GM21723 (cell line): ENCODE measurements at regions not wholly inside any gene's neighbourhood (a gene's known extent, or its start where the extent isn't known, plus 50 kb on each side); places are given as distances from the start of the nearest gene placed in this dataset.
"Not testable (repeated sequence)": the region's sequence is repeated elsewhere in the genome, so short reads cannot be mapped to it uniquely, and the experiment has no call there.

Experiments used
- ATAC-seq: cut with Tn5 transposase; IDR thresholded peaks from one replicate; pipeline ENCODE4 v1.9.1; 2021; ENCODE audit warnings: mild to moderate bottlenecking, moderate library complexity; ENCODE audit not compliant: unreplicated experiment

DNA sequence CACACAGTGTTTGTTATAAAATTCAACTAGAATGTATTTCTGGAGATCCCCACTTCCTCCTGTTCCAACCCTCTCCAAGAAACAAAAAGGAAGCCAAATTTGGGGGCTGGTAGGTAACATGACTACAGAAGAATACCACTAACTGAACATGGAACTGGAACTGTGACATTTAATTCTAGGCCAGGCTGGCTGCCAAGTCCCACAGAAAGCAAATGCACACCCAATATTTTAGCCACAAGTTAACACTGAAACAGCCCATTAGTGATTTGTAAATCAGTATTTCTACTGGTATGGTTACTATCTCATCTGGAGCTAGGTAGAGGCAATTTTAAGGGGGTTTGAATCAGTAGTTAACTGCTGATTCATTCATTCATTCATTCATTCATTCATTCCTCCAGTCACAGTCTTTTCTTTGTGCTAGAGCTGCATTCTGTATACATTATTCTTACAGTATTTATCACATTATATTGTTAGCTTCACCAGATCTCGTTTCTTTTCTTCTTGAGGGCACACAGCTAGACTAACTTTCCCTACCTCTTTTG lies 131.7 kb upstream of the GDNF start:
- ATAC-seq = no peak

GRCh38 chr5:37966871-37967270 lies 127.0 kb upstream of the GDNF start:
- no peak for ATAC-seq

DNA sequence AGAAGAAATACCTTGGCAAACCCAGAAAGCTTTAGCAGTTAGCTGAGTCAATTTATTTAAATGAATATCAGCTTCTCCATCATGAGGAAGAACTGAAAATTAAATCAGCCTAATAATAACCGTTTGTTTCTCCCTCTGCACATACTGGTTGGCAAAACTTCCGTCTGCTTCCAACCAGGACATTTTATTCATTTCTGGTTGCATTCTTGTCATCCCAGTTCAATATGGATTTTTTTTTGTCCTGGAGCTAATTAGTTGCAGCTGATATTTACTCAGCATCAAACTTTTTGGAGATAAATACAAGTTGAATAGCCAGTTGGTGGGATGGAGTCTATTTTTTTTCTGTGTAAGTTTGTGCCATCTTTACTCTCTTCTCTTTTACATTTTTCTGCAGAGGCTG lies 126.5 kb upstream of the GDNF start:
- no peak for ATAC-seq

DNA sequence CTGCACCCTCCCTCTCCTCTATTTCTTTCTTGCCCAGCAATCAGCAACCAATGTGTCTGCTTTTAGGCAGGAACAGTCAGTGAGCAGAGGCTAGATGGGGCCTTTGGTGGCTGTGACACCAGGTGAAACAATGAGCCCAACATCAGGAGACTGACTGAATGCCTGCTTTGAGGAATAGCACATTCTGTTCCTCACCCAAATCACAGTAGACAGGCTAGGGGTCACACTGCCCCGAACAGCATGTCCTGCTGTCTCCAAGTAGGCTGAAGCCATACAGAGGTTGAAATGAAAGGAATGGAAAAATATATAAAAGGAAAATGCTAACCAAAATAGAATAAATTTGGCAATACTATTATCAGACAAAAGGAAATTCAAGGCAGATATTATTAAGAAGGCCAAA lies 122.5 kb upstream of the GDNF start:
- ATAC-seq = no peak

GRCh38 chr5:37957218-37957617 lies 117.4 kb upstream of the GDNF start:
- ATAC-seq = no peak

DNA sequence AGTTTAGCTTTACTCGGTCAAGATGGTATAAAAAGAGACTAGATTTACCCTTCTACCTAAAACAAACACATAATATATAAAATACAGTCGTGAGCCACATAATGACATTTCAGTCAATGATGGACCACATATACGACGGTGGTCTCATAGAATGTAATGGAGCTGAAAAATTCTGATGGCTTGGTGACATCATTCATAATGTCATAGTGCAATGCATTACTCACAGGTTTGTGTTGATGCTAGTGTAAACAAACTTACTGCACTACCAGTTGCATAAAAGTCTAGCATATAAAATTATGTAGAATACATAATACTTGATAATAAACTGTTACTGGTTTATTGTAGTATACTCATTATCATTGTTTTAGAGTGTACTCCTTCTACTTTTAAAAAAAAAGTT lies 115.9 kb upstream of the GDNF start:
- no peak for ATAC-seq

DNA sequence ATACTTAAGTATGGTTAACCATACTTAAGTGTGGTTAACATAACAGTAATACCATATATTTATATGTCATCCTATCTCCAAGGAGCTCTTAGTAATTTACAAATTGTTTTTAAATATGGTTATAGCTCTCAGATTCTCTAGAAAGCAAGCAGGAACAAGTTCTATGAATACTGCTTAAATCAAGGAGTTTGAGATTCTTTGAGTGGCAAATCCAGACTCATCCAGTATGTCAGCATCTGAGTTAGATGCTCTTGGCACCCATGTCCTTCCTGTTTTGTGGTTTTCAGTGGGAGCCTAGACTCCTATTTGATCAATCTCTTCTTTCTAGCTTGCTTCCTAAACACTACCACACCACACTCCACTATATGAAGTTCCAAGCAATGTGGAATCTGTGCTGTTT lies 114.7 kb upstream of the GDNF start:
- no peak for ATAC-seq

DNA sequence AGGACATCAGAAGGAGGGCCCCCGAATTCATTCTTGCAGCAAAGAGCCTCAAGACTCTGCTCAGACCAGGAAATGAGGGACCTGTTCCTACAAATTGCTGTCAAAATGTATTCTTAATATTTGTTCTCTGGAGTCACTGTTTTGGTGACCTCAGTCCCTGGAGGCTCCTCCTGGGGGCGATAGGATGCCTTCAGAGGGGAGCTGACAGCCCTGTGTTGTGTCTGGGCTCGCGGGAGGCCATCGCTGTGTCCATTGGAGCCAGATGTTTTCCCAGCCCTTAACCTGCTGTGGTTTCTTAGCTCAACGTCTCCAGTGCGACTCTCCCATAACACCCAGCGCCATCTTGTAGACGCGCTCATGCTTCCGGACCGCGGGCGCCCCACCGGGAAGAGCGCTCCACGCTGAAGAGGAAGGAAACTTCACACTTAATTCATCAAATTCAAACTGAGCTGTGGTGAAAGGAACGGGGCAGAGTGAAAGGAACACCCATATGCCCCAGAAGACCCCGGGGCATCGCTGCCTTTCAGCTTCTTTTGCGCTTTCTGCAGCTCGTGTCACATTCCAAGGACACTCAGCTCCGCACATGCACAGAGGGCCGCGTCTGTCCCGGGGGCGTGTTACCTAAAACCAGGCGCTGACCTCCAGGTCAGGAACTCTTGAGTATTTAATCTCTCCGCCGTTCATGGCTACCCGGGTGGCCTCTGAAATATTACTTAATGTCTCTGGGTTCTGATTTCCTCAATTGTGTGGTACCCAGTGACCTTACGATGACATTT lies 112.3 kb upstream of the GDNF start:
- ATAC-seq = no peak

DNA sequence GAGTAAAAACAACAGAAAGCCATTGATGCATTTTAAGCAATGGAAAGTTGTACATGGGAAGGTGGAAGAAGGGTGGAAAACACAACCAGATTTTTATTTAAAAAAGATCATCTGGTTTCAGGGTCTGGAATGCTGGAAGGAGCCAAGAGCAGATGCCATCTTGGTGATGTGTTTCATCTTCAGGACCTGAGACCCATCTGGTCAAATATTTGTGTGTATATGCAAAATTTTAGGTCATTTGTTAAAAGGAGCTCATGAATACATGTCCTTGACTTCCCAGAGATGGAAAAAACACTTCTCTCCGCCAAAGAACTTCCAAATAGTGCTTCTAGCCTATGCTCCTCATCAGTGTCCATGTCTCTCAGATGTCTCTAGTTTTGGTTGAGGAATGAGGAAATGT lies 110.6 kb upstream of the GDNF start:
- no peak for ATAC-seq

GRCh38 chr5:37945446-37945845 lies 105.6 kb upstream of the GDNF start:
- no peak for ATAC-seq

- not testable (repeated sequence) for ATAC-seq
Observed at GRCh38 chr5:37943136-37943535, 103.3 kb upstream of the GDNF start.

- ATAC-seq = no peak
Observed at GRCh38 chr5:37940931-37941623, 101.2 kb upstream of the GDNF start.

GRCh38 chr5:37938861-37939260 lies 99.0 kb upstream of the GDNF start:
- no peak for ATAC-seq

DNA sequence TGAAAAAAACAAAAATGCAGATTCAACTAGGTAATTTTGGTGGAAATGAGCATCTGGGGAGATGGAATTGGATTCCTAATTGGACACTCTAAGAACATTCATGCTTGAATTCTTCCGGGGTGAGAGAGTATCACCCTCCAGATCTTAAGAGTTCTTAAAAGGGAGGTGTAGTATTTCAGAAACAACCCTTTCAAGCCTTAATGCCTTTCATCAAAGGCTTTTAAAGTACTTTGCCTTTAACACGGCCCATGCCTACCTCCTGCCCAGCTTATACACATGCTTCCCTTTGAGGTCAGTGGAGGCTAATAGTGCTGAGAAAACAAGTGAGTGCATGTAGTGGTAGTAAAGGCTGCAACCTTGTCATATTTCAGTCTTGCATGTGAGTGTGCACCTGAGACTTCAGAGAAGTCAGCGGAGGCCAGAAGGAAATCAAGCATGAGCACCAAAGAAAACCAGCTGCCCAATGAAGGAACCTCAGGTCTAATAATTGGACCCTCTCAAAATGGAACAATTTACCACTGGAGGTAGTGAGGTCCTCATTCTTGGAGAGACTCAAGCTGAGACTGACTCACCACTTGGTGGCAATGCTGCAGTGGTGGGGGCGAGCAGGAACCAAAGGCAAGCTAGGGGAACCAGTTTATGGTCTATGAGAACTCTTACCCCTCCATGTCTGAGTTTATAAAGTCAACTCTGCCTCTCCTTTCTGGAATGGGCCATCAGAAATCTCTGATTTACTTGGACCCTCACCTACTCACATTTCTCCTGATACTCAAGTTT lies 98.4 kb upstream of the GDNF start:
- no peak for ATAC-seq

DNA sequence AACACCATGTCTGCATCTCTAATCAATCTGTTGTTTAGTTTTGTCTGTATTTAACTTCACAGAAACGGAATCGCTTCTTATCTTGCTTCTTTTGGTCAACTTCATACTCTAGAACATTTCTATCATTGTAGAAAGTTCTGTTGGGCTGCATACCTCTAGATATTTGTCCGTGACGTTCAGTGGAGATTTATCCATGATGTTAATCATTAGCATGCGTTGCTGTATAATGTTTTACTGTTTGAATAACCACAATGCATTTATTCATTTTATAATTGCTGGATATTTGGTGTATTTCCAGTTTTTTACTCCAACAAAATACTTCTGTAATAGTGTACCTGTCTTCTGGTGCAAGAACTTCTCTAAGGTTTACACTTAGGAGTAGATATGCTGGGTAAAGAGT lies 96.2 kb upstream of the GDNF start:
- no peak for ATAC-seq

DNA sequence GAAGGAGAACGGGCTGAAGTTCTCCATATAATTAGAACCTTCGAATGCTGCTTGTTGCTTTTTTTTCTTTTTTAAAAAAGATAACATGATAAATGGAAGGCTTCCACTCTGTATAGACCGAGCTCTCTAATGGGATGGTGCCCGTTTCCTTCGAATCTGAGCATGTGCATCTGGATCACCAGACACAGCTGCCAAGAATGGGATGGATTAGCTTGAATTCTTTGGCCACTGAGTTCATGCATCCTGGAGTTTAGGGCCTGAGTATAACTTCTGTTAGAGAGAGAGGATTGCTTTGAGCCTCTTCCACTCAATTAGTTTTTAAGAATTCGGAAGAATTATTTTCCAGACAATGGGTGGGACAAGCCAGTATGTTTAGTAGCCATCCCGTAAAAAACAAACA lies 93.7 kb upstream of the GDNF start:
- no peak for ATAC-seq

DNA sequence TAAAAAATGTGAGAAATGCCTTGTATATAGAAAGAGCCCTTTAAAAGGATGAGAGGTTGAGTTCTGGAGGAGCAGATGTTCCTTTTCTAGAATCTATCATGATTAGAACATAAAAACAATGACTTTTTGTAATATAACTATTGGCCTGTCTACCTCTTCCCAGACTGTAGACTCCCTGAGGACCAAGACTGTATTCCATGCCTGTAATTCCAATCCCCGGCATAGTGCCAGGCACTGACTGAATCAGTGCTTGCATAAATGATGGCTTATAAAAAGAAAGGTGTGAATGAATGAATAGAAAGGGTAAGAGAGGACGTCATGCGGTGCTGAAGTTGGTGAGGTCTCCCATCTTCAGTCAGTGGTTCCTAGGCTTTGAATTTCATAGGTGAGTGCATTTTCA lies 92.6 kb upstream of the GDNF start:
- no peak for ATAC-seq

GRCh38 chr5:37931541-37931940 lies 91.7 kb upstream of the GDNF start:
- ATAC-seq = no peak

GRCh38 chr5:37930350-37930749 lies 90.5 kb upstream of the GDNF start:
- ATAC-seq = no peak

GRCh38 chr5:37929791-37930190 lies 90.0 kb upstream of the GDNF start:
- ATAC-seq = no peak

DNA sequence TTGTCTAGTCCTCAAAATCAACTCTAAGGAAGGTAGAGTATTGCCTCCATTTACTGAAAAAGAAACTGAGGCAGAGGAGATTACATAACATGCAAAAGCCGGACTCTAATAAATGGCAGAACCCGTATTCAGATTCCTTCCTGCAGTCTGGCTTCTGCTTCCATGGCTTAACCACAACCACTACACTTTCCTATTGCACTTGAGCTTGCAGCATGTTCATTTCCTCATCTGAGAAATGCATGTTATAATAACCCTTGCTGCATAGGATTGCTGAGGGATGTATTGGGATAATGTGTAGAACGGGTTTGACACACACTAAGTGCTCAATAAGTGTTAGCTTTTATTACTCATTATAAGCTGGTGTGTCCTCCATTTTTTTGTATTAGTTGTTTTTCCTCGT lies 87.9 kb upstream of the GDNF start:
- ATAC-seq = not testable (repeated sequence)

DNA sequence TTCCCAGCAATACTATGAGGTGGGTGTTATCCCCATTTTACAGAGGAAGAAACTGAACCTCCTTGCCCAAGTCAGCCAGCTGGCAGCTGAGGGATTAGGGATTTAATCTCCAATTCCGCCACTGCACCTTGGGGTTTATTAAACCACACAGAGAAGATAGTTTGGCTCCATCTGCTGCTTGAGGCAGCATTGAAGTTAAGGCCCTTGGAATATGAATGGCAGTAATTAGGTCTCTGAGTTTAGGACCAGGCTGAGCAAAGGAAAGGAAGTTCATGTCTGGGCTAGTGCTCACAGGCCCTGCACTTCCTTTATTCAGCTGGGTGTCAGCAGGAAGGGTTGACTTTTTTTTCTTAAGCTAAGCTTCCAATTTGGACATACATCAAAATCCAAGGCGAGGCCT lies 86.9 kb upstream of the GDNF start:
- no peak for ATAC-seq
